ENCODE measurements at regions not wholly inside any gene's neighbourhood (a gene's known extent, or its start where the extent isn't known, plus 50 kb on each side); places are given as distances from the start of the nearest gene placed in this dataset.

DNA sequence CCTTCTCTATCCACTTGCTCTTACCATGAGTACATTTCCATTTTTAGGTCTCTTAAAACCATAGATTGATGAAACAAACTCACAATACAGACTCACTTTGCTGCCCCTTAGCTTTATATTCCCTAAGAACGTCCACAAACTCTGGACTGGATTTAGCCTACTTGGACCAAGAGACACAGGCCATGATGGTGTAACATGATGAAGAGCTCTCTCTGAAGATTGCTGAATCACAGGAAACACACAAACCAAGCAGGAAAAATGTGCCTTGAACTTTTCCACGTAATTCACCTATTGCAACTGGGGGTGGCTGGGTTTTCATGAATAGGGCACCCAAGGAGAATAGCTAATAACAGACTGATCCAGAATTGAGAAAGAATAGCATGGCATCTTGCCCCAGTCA is 201.7 kb upstream of the RBBP8 start:
- TF ChIP-seq, protein P1, sequence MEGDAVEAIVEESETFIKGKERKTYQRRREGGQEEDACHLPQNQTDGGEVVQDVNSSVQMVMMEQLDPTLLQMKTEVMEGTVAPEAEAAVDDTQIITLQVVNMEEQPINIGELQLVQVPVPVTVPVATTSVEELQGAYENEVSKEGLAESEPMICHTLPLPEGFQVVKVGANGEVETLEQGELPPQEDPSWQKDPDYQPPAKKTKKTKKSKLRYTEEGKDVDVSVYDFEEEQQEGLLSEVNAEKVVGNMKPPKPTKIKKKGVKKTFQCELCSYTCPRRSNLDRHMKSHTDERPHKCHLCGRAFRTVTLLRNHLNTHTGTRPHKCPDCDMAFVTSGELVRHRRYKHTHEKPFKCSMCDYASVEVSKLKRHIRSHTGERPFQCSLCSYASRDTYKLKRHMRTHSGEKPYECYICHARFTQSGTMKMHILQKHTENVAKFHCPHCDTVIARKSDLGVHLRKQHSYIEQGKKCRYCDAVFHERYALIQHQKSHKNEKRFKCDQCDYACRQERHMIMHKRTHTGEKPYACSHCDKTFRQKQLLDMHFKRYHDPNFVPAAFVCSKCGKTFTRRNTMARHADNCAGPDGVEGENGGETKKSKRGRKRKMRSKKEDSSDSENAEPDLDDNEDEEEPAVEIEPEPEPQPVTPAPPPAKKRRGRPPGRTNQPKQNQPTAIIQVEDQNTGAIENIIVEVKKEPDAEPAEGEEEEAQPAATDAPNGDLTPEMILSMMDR (IDR thresholded peaks at IDR 0.05), result no peak
- TF ChIP-seq POLR2AphosphoS5 (IDR thresholded peaks at IDR 0.05) (no peak), POLR2A (IDR thresholded peaks at IDR 0.05) (no peak)
- WGBS, result 72% methylated on average over 2 of the region's 2 CpGs
- intact Hi-C loops (cut with DNase I), result no loop called here

GRCh38 chr18:22734105-22734661 is 198.9 kb upstream of the RBBP8 start:
- Histone ChIP-seq H3K9me3 (no peaks in the 10 kb centered on the region), H3K27me3 (replicated peaks; ENCODE audit: insufficient read depth) (no peaks in the 10 kb centered on the region), H3K36me3 (no peaks in the 10 kb centered on the region), H3K4me3 (no peak overlapping the region), H3K4me1 (replicated peaks) (no peaks in the 10 kb centered on the region), H3K27ac (no peak overlapping the region)
- 81% methylated on average over 4 of the region's 4 CpGs for WGBS
- DNase-seq (ENCODE audit: low spot score), result no peak
- TF ChIP-seq, protein P1 (IDR thresholded peaks at IDR 0.05), result no peak
- TF ChIP-seq POLR2AphosphoS5 (IDR thresholded peaks at IDR 0.05) (no peak), POLR2A (IDR thresholded peaks at IDR 0.05) (no peak)
- intact Hi-C loops (cut with DNase I), result no loop called here

More for the DNA sequence above, 201.7 kb upstream of the RBBP8 start:
- Histone ChIP-seq H3K27me3 (replicated peaks; ENCODE audit: insufficient read depth) (no peaks in the 10 kb centered on the region), H3K9me3 (no peaks in the 10 kb centered on the region), H3K4me1 (replicated peaks) (no peaks in the 10 kb centered on the region), H3K4me3 (no peak overlapping the region), H3K27ac (no peak overlapping the region), H3K36me3 (no peaks in the 10 kb centered on the region)
- DNase-seq (ENCODE audit: low spot score), result no peak

- no peak overlapping the region for H3K27ac ChIP-seq
Observed at GRCh38 chr18:22734791-22735627, 198.1 kb upstream of the RBBP8 start.

GRCh38 chr18:22737054-22737453 is 196.1 kb upstream of the RBBP8 start:
- no peaks in the 10 kb centered on the region for H3K36me3 ChIP-seq
- no peaks in the 10 kb centered on the region for H3K27me3 ChIP-seq (replicated peaks; ENCODE audit: insufficient read depth)
- no peak for TF ChIP-seq POLR2AphosphoS5 (IDR thresholded peaks at IDR 0.05)
- TF ChIP-seq POLR2A (IDR thresholded peaks at IDR 0.05), result no peak
- TF ChIP-seq, protein P1 (IDR thresholded peaks at IDR 0.05), result no peak
- intact Hi-C loops (cut with DNase I), result no loop called here
- no peaks in the 10 kb centered on the region for H3K4me1 ChIP-seq (replicated peaks)
- H3K4me3 ChIP-seq, result no peak overlapping the region
- WGBS, result 90% methylated on average over 3 of the region's 3 CpGs
- H3K27ac ChIP-seq, result no peak overlapping the region
- no peaks in the 10 kb centered on the region for H3K9me3 ChIP-seq
- DNase-seq (ENCODE audit: low spot score), result no peak

More at GRCh38 chr18:22734791-22735627, 198.1 kb upstream of the RBBP8 start:
- TF ChIP-seq POLR2A (IDR thresholded peaks at IDR 0.05) (no peak), POLR2AphosphoS5 (IDR thresholded peaks at IDR 0.05) (no peak)
- TF ChIP-seq, protein P1 (IDR thresholded peaks at IDR 0.05), result no peak
- H3K36me3 ChIP-seq, result no peaks in the 10 kb centered on the region
- WGBS, result 89% methylated on average over 7 of the region's 7 CpGs
- intact Hi-C loops (cut with DNase I), result no loop called here
- H3K4me3 ChIP-seq, result no peak overlapping the region
- H3K27me3 ChIP-seq (replicated peaks; ENCODE audit: insufficient read depth), result no peaks in the 10 kb centered on the region
- no peak for DNase-seq (ENCODE audit: low spot score)
- no peaks in the 10 kb centered on the region for H3K4me1 ChIP-seq (replicated peaks)
- no peaks in the 10 kb centered on the region for H3K9me3 ChIP-seq

All from prostate gland (tissue), 2 donors.